Uterus (tissue), 3 donors: ENCODE measurements at regions not wholly inside any gene's neighbourhood (a gene's known extent, or its start where the extent isn't known, plus 50 kb on each side); places are given as distances from the start of the nearest gene placed in this dataset.

ENCODE experiments used
- DNase-seq, 2 donors: peaks; one replicate each; pipeline ENCODE4 v3.0.0-alpha.2; 2019 to 2020
- H3K27ac ChIP-seq, 2 donors: fragments of 200-600 bp; sonication (generic); 1 replicate in 1 of 2; 2 replicates in 1 of 2; pipeline ENCODE4 v1.5.1; 2016 to 2018
- H3K27me3 ChIP-seq, 2 donors: fragments of 200-600 bp; sonication (generic); one replicate each; pipeline ENCODE4 v1.5.1; 2018 to 2019; ENCODE audit warnings: control low read depth in 1 of 2
- H3K36me3 ChIP-seq, 2 donors: fragments of 200-600 bp; sonication (generic); one replicate each; pipeline ENCODE4 v1.5.1; 2019; ENCODE audit warnings: control low read depth in 1 of 2
- H3K4me1 ChIP-seq, 2 donors: fragments of 200-600 bp; sonication (generic); one replicate each; pipeline ENCODE4 v1.5.1; 2018 to 2019; ENCODE audit warnings: control low read depth in 1 of 2
- H3K4me3 ChIP-seq, 2 donors: fragments of 200-600 bp; sonication (generic); 1 replicate in 1 of 2; 2 replicates in 1 of 2; pipeline ENCODE4 v1.5.1; 2018 to 2019; ENCODE audit warnings: mild to moderate bottlenecking in 1 of 2
- H3K9me3 ChIP-seq, 2 donors: fragments of 200-600 bp; sonication (generic); one replicate each; pipeline ENCODE4 v1.5.1; 2019; ENCODE audit warnings: control low read depth in 1 of 2
- POLR2A ChIP-seq, 2 donors: fragments of 450-650 bp; IDR thresholded peaks; one replicate each; pipeline ENCODE4 v1.6.1; 2016; ENCODE audit warnings: antibody characterized with exemption in 2 of 2, mild to moderate bottlenecking in 1 of 2, moderate library complexity in 1 of 2
- intact Hi-C: fragments of 100-400 bp; cut with DNase I; formaldehyde crosslinking; loops from one replicate; pipeline ENCODE4 v1.15.1; 2023; ENCODE audit warnings: low total_unique reads
- TF ChIP-seq, protein P1 (sequence below), 4 experiments: fragments of 200-600 bp in 2 of 4; fragments of 450-650 bp in 2 of 4; sonication (generic) in 2 of 4; IDR thresholded peaks; one replicate each; pipeline ENCODE4 v1.5.1; 2016 to 2019; ENCODE audit warnings: antibody characterized with exemption in 4 of 4, mild to moderate bottlenecking in 2 of 4, moderate library complexity in 1 of 4
- donor health status: DM: yes; HTN: yes; CAD: no.

GRCh38 chr16:86018487-86018886 is 119.5 kb downstream of the IRF8 start:
- no peaks in the 10 kb centered on the region for H3K9me3 ChIP-seq
- H3K27ac ChIP-seq = no peak overlapping the region
- no peak overlapping the region for H3K4me3 ChIP-seq
- intact Hi-C loops = loop anchor here (5.0 kb wide), 1 partner anchor 196 kb away; no protein-coding TSS in a partner anchor
- H3K27me3 ChIP-seq = no peaks in the 10 kb centered on the region
- no peak for TF ChIP-seq POLR2A (IDR thresholded peaks at IDR 0.05)
- TF ChIP-seq, protein P1, sequence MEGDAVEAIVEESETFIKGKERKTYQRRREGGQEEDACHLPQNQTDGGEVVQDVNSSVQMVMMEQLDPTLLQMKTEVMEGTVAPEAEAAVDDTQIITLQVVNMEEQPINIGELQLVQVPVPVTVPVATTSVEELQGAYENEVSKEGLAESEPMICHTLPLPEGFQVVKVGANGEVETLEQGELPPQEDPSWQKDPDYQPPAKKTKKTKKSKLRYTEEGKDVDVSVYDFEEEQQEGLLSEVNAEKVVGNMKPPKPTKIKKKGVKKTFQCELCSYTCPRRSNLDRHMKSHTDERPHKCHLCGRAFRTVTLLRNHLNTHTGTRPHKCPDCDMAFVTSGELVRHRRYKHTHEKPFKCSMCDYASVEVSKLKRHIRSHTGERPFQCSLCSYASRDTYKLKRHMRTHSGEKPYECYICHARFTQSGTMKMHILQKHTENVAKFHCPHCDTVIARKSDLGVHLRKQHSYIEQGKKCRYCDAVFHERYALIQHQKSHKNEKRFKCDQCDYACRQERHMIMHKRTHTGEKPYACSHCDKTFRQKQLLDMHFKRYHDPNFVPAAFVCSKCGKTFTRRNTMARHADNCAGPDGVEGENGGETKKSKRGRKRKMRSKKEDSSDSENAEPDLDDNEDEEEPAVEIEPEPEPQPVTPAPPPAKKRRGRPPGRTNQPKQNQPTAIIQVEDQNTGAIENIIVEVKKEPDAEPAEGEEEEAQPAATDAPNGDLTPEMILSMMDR (IDR thresholded peaks at IDR 0.05) = no peak
- DNase-seq = no peak
- H3K4me1 ChIP-seq = no peaks in the 10 kb centered on the region
- H3K36me3 ChIP-seq = no peaks in the 10 kb centered on the region

DNA sequence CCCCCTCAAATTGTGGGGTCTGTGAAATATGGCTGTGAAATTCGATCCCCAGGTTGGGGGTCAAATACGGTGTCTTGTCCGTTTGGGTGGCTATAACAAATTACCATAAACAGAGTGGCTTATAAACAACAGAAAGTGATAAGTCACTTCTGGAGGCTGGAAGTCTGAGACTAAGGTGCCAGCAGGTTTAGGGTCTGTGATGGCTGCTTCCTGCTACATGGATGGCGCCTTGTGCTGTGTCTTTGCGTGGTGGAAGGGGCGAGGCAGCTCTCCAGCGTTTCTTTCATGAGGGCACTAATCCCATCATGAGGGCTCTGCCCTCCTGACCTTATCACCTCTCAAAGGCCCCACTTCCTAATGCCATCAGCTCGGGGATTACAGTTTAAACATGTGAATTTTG is 120.0 kb downstream of the IRF8 start:
- no peak overlapping the region for H3K4me3 ChIP-seq
- H3K4me1 ChIP-seq = no peaks in the 10 kb centered on the region
- intact Hi-C loops = loop anchor here (5.0 kb wide), 1 partner anchor 197 kb away; no protein-coding TSS in a partner anchor
- H3K27ac ChIP-seq = no peak overlapping the region
- no peaks in the 10 kb centered on the region for H3K27me3 ChIP-seq
- TF ChIP-seq, protein P1 (IDR thresholded peaks at IDR 0.05) = no peak
- TF ChIP-seq POLR2A (IDR thresholded peaks at IDR 0.05) = no peak
- no peaks in the 10 kb centered on the region for H3K9me3 ChIP-seq
- no peak for DNase-seq
- no peaks in the 10 kb centered on the region for H3K36me3 ChIP-seq

DNA sequence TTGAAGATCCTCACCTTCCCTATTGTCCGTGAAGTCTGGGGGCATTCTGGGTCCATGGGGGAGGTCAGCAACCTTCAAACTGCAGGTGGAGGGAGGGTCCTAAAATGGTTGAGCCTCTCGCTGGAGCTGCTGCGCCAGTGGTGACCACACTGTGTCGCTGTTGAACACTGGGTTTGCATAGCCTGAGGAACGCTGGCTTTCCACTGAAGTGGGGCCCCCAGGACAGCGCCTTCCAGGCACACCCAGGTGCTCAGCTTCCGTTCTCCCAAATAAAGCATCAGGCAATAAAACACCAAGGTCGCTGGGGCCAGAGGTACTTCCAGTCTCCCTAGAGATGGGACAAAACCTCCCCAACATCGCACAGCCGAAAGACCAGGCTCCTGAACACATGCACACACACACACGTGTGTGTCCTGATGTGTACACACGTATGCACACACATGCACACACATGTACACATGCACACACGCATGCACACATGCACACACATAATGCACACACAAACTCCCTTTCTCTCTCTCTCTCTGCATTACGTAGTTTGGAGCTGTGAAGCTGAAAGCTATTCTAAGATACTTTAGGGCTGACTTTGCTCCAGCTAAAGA is 120.6 kb downstream of the IRF8 start:
- TF ChIP-seq POLR2A (IDR thresholded peaks at IDR 0.05) = no peak
- TF ChIP-seq, protein P1 (IDR thresholded peaks at IDR 0.05) = no peak
- intact Hi-C loops = loop anchor here (5.0 kb wide), 1 partner anchor 197 kb away; no protein-coding TSS in a partner anchor
- no peaks in the 10 kb centered on the region for H3K36me3 ChIP-seq

DNA sequence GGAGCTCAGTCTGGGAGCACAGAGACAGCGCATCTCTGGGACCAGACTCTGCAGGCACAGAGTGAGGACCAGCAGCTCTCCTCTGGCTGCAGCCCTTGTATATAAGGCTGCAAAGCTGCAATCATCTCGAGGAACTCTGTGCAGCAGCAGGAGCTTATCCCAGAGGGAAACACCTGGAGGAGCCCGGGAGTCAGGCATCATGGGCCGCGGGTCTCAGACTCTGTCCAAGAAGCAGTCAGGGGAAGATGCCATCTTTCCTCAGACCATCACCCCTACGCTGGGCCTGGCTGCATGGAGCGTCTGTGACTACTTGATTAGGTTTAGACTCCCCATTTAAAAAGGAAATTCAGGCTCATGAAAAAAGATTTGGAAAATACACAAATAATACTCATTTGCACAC is 122.0 kb downstream of the IRF8 start:
- H3K4me1 ChIP-seq = no peaks in the 10 kb centered on the region
- no peak overlapping the region for H3K27ac ChIP-seq

More for the DNA sequence above, 120.6 kb downstream of the IRF8 start:
- Histone ChIP-seq H3K27me3 (no peaks in the 10 kb centered on the region), H3K4me3 (no peak overlapping the region), H3K4me1 (no peaks in the 10 kb centered on the region), H3K9me3 (no peaks in the 10 kb centered on the region), H3K27ac (no peak overlapping the region)
- no peak for DNase-seq

GRCh38 chr16:86022381-86022960 is 123.5 kb downstream of the IRF8 start:
- intact Hi-C loops = no loop called here
- no peak for DNase-seq
- Histone ChIP-seq H3K4me1 (no peaks in the 10 kb centered on the region), H3K9me3 (no peaks in the 10 kb centered on the region), H3K27me3 (no peaks in the 10 kb centered on the region), H3K36me3 (no peaks in the 10 kb centered on the region), H3K4me3 (no peak overlapping the region), H3K27ac (no peak overlapping the region)
- TF ChIP-seq, protein P1 (IDR thresholded peaks at IDR 0.05) = no peak
- TF ChIP-seq POLR2A (IDR thresholded peaks at IDR 0.05) = no peak

More for the DNA sequence above, 122.0 kb downstream of the IRF8 start:
- Histone ChIP-seq H3K4me3 (no peak overlapping the region), H3K36me3 (no peaks in the 10 kb centered on the region), H3K9me3 (no peaks in the 10 kb centered on the region), H3K27me3 (no peaks in the 10 kb centered on the region)
- intact Hi-C loops = no loop called here
- DNase-seq = no peak
- no peak for TF ChIP-seq POLR2A (IDR thresholded peaks at IDR 0.05)
- TF ChIP-seq, protein P1 (IDR thresholded peaks at IDR 0.05) = no peak
